ENCODE measurements at regions not wholly inside any gene's neighbourhood (a gene's known extent, or its start where the extent isn't known, plus 50 kb on each side); places are given as distances from the start of the nearest gene placed in this dataset.

Small RNA genes in the stretch of these regions (microRNA-seq; reads per million reads assigned to microRNA genes)
- 0 to 8.2 reads per million in 2 donors for gene MIR551B
